ENCODE measurements at regions not wholly inside any gene's neighbourhood (a gene's known extent, or its start where the extent isn't known, plus 50 kb on each side); places are given as distances from the start of the nearest gene placed in this dataset.

DNA sequence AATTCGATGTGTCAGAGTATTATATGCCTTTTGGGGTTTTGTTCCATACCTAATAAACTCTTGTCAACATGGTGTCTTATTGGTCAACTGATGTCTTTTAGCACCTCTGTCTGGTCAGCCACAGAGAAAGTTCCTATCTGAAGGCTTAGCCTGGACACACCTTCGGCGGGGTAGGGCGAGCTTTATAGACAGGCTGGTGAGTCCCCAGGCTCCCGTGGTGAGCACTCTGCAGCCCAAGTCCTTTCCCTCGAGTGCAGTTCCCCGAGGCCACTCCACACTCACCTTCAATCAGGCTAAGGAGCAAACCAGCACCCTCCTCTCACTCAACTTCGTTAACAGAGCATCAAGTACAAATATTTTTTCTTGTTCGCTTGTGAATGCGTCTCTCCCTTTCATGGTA is 133.9 kb downstream of the ATG4C start:
- peak overlapping the region; percentile 70 for H2AFZ ChIP-seq

More for the DNA sequence above, 133.9 kb downstream of the ATG4C start:
- Mint-ChIP-seq H3K36me3 (ENCODE audit: low read depth) (no peaks in the 10 kb centered on the region), H3K4me1 (peaks cover 29% of the 10 kb centered on the region), H3K9me3 (no peaks in the 10 kb centered on the region), H3K4me3 (peak overlapping the region; percentile 28; the same call in 2 of the 3 replicates), H3K27me3 (ENCODE audit: insufficient read depth, low read depth, poor library complexity) (peaks cover 5% of the 10 kb centered on the region), H3K27ac (no peak overlapping the region)
- TF ChIP-seq ZNF331 (CRISPR knock-in tag; IDR thresholded peaks at IDR 0.05; ENCODE audit: low read depth) (no peak), STAT1 (IDR thresholded peaks at IDR 0.05; ENCODE audit: unreplicated experiment) (no peak), JUNB (IDR thresholded peaks at IDR 0.05; ENCODE audit: unreplicated experiment) (no peak), ZNF114 (CRISPR knock-in tag; IDR thresholded peaks at IDR 0.05) (no peak), EZH2 (IDR thresholded peaks at IDR 0.05; ENCODE audit: low read depth, unreplicated experiment) (no peak)
- TF ChIP-seq, protein P1, sequence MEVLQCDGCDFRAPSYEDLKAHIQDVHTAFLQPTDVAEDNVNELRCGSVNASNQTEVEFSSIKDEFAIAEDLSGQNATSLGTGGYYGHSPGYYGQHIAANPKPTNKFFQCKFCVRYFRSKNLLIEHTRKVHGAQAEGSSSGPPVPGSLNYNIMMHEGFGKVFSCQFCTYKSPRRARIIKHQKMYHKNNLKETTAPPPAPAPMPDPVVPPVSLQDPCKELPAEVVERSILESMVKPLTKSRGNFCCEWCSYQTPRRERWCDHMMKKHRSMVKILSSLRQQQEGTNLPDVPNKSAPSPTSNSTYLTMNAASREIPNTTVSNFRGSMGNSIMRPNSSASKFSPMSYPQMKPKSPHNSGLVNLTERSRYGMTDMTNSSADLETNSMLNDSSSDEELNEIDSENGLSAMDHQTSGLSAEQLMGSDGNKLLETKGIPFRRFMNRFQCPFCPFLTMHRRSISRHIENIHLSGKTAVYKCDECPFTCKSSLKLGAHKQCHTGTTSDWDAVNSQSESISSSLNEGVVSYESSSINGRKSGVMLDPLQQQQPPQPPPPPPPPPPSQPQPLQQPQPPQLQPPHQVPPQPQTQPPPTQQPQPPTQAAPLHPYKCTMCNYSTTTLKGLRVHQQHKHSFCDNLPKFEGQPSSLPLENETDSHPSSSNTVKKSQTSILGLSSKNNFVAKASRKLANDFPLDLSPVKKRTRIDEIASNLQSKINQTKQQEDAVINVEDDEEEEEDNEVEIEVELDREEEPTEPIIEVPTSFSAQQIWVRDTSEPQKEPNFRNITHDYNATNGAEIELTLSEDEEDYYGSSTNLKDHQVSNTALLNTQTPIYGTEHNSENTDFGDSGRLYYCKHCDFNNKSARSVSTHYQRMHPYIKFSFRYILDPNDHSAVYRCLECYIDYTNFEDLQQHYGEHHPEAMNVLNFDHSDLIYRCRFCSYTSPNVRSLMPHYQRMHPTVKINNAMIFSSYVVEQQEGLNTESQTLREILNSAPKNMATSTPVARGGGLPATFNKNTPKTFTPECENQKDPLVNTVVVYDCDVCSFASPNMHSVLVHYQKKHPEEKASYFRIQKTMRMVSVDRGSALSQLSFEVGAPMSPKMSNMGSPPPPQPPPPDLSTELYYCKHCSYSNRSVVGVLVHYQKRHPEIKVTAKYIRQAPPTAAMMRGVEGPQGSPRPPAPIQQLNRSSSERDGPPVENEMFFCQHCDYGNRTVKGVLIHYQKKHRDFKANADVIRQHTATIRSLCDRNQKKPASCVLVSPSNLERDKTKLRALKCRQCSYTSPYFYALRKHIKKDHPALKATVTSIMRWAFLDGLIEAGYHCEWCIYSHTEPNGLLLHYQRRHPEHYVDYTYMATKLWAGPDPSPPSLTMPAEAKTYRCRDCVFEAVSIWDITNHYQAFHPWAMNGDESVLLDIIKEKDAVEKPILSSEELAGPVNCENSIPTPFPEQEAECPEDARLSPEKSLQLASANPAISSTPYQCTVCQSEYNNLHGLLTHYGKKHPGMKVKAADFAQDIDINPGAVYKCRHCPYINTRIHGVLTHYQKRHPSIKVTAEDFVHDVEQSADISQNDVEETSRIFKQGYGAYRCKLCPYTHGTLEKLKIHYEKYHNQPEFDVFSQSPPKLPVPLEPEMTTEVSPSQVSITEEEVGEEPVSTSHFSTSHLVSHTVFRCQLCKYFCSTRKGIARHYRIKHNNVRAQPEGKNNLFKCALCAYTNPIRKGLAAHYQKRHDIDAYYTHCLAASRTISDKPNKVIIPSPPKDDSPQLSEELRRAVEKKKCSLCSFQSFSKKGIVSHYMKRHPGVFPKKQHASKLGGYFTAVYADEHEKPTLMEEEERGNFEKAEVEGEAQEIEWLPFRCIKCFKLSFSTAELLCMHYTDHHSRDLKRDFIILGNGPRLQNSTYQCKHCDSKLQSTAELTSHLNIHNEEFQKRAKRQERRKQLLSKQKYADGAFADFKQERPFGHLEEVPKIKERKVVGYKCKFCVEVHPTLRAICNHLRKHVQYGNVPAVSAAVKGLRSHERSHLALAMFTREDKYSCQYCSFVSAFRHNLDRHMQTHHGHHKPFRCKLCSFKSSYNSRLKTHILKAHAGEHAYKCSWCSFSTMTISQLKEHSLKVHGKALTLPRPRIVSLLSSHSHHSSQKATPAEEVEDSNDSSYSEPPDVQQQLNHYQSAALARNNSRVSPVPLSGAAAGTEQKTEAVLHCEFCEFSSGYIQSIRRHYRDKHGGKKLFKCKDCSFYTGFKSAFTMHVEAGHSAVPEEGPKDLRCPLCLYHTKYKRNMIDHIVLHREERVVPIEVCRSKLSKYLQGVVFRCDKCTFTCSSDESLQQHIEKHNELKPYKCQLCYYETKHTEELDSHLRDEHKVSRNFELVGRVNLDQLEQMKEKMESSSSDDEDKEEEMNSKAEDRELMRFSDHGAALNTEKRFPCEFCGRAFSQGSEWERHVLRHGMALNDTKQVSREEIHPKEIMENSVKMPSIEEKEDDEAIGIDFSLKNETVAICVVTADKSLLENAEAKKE (CRISPR knock-in tag; IDR thresholded peaks at IDR 0.05) = no peak
- TF ChIP-seq, protein P2, sequence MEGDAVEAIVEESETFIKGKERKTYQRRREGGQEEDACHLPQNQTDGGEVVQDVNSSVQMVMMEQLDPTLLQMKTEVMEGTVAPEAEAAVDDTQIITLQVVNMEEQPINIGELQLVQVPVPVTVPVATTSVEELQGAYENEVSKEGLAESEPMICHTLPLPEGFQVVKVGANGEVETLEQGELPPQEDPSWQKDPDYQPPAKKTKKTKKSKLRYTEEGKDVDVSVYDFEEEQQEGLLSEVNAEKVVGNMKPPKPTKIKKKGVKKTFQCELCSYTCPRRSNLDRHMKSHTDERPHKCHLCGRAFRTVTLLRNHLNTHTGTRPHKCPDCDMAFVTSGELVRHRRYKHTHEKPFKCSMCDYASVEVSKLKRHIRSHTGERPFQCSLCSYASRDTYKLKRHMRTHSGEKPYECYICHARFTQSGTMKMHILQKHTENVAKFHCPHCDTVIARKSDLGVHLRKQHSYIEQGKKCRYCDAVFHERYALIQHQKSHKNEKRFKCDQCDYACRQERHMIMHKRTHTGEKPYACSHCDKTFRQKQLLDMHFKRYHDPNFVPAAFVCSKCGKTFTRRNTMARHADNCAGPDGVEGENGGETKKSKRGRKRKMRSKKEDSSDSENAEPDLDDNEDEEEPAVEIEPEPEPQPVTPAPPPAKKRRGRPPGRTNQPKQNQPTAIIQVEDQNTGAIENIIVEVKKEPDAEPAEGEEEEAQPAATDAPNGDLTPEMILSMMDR (conservative IDR thresholded peaks at IDR 0.05; ENCODE audit: low read depth in 2 of 2) = no peak
- H3K79me2 ChIP-seq (replicated peaks; ENCODE audit: insufficient read depth) = no peaks in the 10 kb centered on the region
- H3K27ac ChIP-seq (ENCODE audit: low read depth) = no peak overlapping the region
- H3K4me2 ChIP-seq = peak overlapping the region; percentile 69
- ATAC-seq (peak; percentile 76), DNase-seq (ENCODE audit: low spot score) (peak; percentile 41)
- no peaks in the 10 kb centered on the region for H3K27me3 ChIP-seq (ENCODE audit: insufficient read depth)
- no peaks in the 10 kb centered on the region for H4K20me1 ChIP-seq (replicated peaks; ENCODE audit: insufficient read depth)
- peak overlapping the region; percentile 34 for H3K4me3 ChIP-seq
- no peaks in the 10 kb centered on the region for H3F3A ChIP-seq (replicated peaks; ENCODE audit: low read depth)
- peaks cover 19% of the 10 kb centered on the region for H3K4me1 ChIP-seq (ENCODE audit: insufficient read depth)
- H3K36me3 ChIP-seq (ENCODE audit: insufficient read depth) = no peaks in the 10 kb centered on the region
- H3K9me2 ChIP-seq (ENCODE audit: insufficient read depth) = no peaks in the 10 kb centered on the region
